GM18868 (cell line): ENCODE measurements at regions not wholly inside any gene's neighbourhood (a gene's known extent, or its start where the extent isn't known, plus 50 kb on each side); places are given as distances from the start of the nearest gene placed in this dataset.

Experiments used
- ATAC-seq: cut with Tn5 transposase; IDR thresholded peaks from one replicate; pipeline ENCODE4 v1.9.1; 2021; ENCODE audit warnings: mild to moderate bottlenecking, moderate library complexity; ENCODE audit not compliant: unreplicated experiment

- no peak for ATAC-seq
Measured at GRCh38 chr9:91154686-91155085, 207.0 kb downstream of the AUH start.

- no peak for ATAC-seq
Measured at GRCh38 chr9:91155181-91155580, 206.5 kb downstream of the AUH start.

GRCh38 chr9:91155746-91156376 is 205.9 kb downstream of the AUH start:
- ATAC-seq, result no peak

GRCh38 chr9:91156451-91157234 is 205.1 kb downstream of the AUH start:
- no peak for ATAC-seq

GRCh38 chr9:91157883-91158282 is 203.8 kb downstream of the AUH start:
- ATAC-seq, result no peak

- no peak for ATAC-seq
Measured at GRCh38 chr9:91158286-91158685, 203.4 kb downstream of the AUH start.

- no peak for ATAC-seq
Measured at GRCh38 chr9:91158946-91159345, 202.8 kb downstream of the AUH start.

GRCh38 chr9:91159664-91160121 is 202.0 kb downstream of the AUH start:
- no peak for ATAC-seq

- no peak for ATAC-seq
Measured at GRCh38 chr9:91160181-91160580, 201.5 kb downstream of the AUH start.

GRCh38 chr9:91160599-91161464 is 200.9 kb downstream of the AUH start:
- ATAC-seq, result no peak

- ATAC-seq, result no peak
Measured at GRCh38 chr9:91161465-91162300, 200.0 kb downstream of the AUH start.

GRCh38 chr9:91162311-91162710 is 199.4 kb downstream of the AUH start:
- no peak for ATAC-seq

GRCh38 chr9:91162784-91163443 is 198.8 kb downstream of the AUH start:
- ATAC-seq, result peak; percentile 64

- ATAC-seq, result no peak
Measured at GRCh38 chr9:91163444-91163772, 198.3 kb downstream of the AUH start.

- ATAC-seq, result peak; percentile 53
Measured at GRCh38 chr9:91163773-91164471, 197.8 kb downstream of the AUH start.
